Activated CD4-positive, CD25-positive, alpha-beta regulatory T cell treated with anti-CD3 and anti-CD28 coated beads, Interleukin-2, amount 50 U/mL, for 72 hours (primary cell): ENCODE measurements at regions not wholly inside any gene's neighbourhood (a gene's known extent, or its start where the extent isn't known, plus 50 kb on each side); places are given as distances from the start of the nearest gene placed in this dataset.
"Not testable (repeated sequence)": the region's sequence is repeated elsewhere in the genome, so short reads cannot be mapped to it uniquely, and the experiment has no call there.

Experiments
- DNase-seq: peaks from one replicate; pipeline ENCODE4 v3.0.0; 2021

- no peak for DNase-seq
These were observed 1554.6 kb downstream of the CDH8 start for GRCh38 chr16:60481591-60481990.

- DNase-seq: no peak
These were observed 1557.4 kb downstream of the CDH8 start for GRCh38 chr16:60478810-60479209.

- DNase-seq: no peak
These were observed 1572.3 kb downstream of the CDH8 start for GRCh38 chr16:60463986-60464385.

- DNase-seq: no peak
These were observed 1576.8 kb downstream of the CDH8 start for GRCh38 chr16:60459463-60459862.

- no peak for DNase-seq
These were observed 1578.0 kb downstream of the CDH8 start for GRCh38 chr16:60458255-60458654.

GRCh38 chr16:60452646-60453045, 1583.6 kb downstream of the CDH8 start:
- no peak for DNase-seq

GRCh38 chr16:60438894-60439293, 1597.3 kb downstream of the CDH8 start:
- DNase-seq: no peak

- no peak for DNase-seq
These were observed 1603.8 kb downstream of the CDH8 start for GRCh38 chr16:60432472-60432871.

GRCh38 chr16:60419859-60420258, 1616.4 kb downstream of the CDH8 start:
- DNase-seq: no peak

GRCh38 chr16:60414613-60415012, 1621.6 kb downstream of the CDH8 start:
- no peak for DNase-seq

GRCh38 chr16:60413969-60414368, 1622.3 kb downstream of the CDH8 start:
- no peak for DNase-seq

GRCh38 chr16:60407606-60408005, 1628.6 kb downstream of the CDH8 start:
- DNase-seq: no peak

GRCh38 chr16:60407034-60407433, 1629.2 kb downstream of the CDH8 start:
- no peak for DNase-seq

GRCh38 chr16:60405286-60405685, 1631.0 kb downstream of the CDH8 start:
- no peak for DNase-seq

- no peak for DNase-seq
These were observed 1631.8 kb downstream of the CDH8 start for GRCh38 chr16:60404401-60404800.

GRCh38 chr16:60402941-60403340, 1633.3 kb downstream of the CDH8 start:
- not testable (repeated sequence) for DNase-seq

- no peak for DNase-seq
These were observed 1643.9 kb downstream of the CDH8 start for GRCh38 chr16:60392380-60392779.

- no peak for DNase-seq
These were observed 1637.5 kb upstream of the GOT2 start for GRCh38 chr16:60371591-60371990.

GRCh38 chr16:60367739-60368138, 1633.6 kb upstream of the GOT2 start:
- no peak for DNase-seq

- DNase-seq: no peak
These were observed 1629.5 kb upstream of the GOT2 start for GRCh38 chr16:60363566-60363965.

- not testable (repeated sequence) for DNase-seq
These were observed 1625.8 kb upstream of the GOT2 start for GRCh38 chr16:60359866-60360265.

GRCh38 chr16:60359412-60359811, 1625.3 kb upstream of the GOT2 start:
- DNase-seq: not testable (repeated sequence)

- DNase-seq: not testable (repeated sequence)
These were observed 1623.9 kb upstream of the GOT2 start for GRCh38 chr16:60357876-60358522.

- DNase-seq: no peak
These were observed 1612.1 kb upstream of the GOT2 start for GRCh38 chr16:60346256-60346655.

- no peak for DNase-seq
These were observed 1603.6 kb upstream of the GOT2 start for GRCh38 chr16:60337671-60338070.
